Islet precursor cell (in vitro differentiated cells): ENCODE measurements at regions not wholly inside any gene's neighbourhood (a gene's known extent, or its start where the extent isn't known, plus 50 kb on each side); places are given as distances from the start of the nearest gene placed in this dataset.
A peak's percentile ranks its signal among the peaks of the same experiment; 100 is the strongest.

Source experiments
- DNase-seq: peaks from one replicate; pipeline ENCODE4 v3.0.0-alpha.2; 2018

GRCh38 chr5:117095346-117096332 lies 521.0 kb upstream of the SEMA6A start:
- peak; percentile 58 for DNase-seq

DNA sequence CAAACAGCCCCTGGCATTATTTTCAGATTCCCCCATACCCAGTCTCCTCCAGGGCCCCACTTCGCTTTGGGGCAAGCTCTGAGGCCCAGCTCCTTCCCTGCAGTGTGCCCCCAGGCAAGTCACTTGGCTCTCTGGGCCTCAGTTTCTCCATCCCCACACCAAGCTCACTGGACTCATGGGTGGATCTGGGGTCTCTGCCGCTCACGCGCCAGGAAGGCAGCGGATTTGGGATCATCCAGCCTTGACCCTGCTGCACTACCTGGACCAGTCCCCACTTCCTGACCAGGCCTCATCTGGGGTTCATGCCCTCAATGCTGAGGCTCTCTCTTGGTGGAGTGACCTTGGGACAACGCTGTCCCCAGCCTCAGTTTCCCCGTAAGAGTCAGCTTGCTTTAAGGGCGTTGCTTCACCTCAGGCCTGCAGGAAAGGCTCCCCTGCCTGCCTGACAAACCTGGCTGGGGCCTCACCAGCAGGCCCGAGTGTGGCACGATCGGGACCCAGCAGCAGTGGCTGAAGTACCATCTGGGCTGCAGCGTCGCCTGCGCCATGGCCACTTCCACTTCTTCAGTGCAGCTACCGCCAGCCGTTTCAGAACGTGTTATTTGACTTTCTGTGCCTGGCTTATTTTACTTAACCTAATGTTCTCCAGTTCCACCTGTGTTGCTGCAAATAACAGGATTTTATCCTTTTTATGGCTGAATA lies 519.6 kb upstream of the SEMA6A start:
- DNase-seq, result no peak

DNA sequence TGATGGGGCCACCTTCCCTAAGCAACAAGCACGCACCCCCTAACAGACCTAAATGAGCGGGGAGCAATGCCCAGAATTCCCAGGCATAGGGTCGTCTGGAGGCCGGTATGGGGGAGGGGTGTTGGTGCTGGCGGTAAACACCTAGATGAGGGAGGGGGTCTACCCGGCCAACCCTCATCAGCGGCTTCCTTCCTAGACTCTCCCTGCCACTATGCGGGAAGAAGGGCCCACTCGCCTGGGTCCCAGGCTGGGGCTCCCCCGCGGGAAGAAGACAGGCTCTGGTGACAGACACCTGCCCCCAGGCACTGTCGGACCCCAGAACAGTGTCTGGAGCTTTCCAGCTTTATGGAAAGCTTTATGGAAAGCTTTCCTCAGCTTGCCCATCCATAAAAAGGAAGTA lies 519.0 kb upstream of the SEMA6A start:
- no peak for DNase-seq

- DNase-seq, result no peak
Measured at GRCh38 chr5:117089001-117089400, 514.4 kb upstream of the SEMA6A start.

DNA sequence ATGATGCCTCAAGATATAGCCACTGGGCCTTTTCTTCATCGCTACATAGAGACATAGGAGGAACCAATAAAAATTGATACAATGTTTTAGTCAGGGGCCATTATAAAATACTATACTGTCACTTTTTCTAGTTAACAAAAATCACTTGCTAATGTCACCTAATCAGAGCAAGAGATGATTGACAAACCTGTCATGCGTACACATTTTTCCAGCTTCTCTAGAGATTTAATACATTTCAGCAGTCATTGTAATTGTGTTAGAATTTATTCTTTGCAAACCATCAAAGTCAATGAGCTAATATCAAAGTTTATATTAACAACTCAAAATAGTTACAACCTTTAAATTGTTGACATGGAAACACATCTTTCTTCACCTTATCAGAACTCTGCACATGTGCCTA lies 513.6 kb upstream of the SEMA6A start:
- DNase-seq, result no peak

DNA sequence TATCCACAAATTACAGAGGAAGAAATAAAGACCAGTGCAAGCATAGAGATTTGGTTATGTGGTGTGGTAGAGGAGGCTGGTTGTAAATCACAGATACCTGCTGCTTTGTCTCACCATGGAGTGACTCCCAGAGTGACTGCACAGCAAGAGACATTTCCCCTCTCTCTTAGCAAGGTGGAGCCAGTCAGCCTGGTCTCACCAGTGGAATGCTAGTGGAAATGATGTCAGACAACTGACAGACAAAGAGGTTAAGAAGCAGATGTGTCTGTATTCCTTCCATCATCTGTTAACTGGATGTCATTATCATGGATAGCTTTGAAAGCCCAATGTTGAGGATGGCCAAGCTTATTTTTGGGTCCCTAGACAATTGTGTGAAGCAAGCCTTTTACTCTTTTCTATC lies 509.4 kb upstream of the SEMA6A start:
- DNase-seq, result peak; percentile 88

DNA sequence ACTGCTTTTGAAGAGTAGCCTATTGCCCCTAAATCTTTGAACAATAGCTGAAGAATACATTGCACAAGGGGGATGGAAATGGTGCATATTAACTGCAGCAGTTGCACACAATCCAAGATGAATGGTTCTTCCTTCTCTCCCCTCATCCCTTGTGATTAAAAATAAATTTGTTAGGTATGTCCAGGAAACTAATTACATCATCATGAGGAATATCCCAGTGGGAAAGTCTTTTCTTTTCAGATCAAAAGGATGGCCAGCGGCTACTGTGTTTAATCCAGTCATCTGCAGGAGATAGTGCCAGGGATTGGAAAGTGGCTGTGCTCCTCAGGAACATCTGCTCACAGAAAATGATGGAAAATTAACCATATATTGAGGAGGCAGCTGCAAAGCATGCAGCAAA lies 508.4 kb upstream of the SEMA6A start:
- DNase-seq, result no peak

DNA sequence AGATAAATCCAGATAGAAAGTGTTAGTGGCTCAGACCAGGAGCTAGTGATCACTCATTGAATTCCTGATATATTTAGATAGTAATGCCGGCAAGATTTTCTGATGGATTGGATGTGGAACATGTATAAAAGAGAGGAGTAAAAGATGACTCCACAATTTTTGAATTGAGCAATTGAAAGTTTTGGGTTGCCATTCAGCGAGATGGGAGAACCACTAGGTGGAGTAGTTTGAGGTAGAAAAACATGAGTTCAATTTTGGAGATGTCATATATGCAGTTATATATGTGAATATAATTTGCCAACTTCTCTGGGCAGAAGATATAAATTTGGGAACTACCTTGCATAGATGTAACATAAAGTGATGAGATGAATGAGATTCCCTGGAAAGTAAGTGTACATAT lies 502.5 kb upstream of the SEMA6A start:
- DNase-seq, result no peak

DNA sequence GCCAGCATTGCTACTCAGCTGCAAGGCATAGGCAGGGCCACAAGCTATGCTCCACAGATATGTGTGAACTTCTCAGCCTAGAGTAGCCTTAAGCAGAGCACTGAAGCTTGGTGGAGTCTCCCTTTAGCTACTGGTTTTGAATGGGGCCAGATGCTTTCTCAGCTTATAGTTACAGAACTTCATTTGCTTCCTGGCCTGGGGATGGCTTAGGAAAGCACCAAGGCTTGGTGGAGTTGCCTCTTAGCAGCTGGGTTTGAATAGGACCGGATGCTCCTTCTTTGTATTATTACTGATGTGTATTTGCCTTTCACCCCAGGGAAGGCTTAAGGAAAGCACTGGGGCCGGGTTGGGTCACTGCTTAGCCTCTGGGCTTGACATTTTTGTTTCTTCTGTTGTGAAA lies 497.8 kb upstream of the SEMA6A start:
- DNase-seq, result no peak

- DNase-seq, result no peak
Measured at GRCh38 chr5:117065800-117066199, 491.2 kb upstream of the SEMA6A start.

- DNase-seq, result no peak
Measured at GRCh38 chr5:117065161-117065560, 490.5 kb upstream of the SEMA6A start.

- no peak for DNase-seq
Measured at GRCh38 chr5:117060099-117060498, 485.5 kb upstream of the SEMA6A start.

GRCh38 chr5:117058740-117059139 lies 484.1 kb upstream of the SEMA6A start:
- DNase-seq, result no peak

DNA sequence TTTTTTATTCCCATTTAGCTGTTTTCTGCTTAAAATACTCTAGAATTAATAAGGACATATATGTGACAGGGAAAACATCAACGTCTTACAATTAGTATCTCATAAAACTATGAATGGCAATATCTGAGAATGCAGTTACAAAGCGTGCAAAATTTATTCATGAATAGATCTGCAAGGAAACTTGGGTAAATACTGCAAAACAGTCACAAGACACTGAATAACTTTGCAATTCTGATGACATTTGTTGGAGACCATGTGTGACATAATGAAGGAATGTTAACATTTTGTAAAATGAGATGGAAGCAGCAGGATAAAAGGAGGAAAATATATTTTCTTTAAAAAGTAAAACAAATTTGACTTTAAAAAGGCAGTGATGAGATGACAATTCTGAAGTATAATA lies 480.9 kb upstream of the SEMA6A start:
- no peak for DNase-seq

GRCh38 chr5:117054911-117055310 lies 480.3 kb upstream of the SEMA6A start:
- no peak for DNase-seq

DNA sequence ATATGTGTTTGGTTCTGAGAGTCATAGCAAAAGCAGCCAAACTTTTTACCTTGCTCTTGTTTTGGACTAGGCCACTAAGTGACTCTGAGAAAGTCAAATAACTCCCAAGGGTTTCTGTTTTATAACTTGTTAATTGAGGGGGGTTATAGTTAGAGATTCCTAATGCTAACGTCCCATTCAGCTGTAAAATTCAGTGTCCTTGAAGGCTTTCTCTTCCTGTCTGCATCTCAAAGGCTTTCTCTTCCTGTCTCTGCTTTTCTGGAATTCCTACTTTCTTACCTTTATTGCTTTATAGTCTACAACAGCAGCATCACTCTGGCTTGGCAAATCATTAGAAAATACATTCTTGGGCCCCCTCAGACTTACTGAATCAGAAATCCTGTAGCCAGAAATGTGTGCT lies 479.5 kb upstream of the SEMA6A start:
- no peak for DNase-seq

DNA sequence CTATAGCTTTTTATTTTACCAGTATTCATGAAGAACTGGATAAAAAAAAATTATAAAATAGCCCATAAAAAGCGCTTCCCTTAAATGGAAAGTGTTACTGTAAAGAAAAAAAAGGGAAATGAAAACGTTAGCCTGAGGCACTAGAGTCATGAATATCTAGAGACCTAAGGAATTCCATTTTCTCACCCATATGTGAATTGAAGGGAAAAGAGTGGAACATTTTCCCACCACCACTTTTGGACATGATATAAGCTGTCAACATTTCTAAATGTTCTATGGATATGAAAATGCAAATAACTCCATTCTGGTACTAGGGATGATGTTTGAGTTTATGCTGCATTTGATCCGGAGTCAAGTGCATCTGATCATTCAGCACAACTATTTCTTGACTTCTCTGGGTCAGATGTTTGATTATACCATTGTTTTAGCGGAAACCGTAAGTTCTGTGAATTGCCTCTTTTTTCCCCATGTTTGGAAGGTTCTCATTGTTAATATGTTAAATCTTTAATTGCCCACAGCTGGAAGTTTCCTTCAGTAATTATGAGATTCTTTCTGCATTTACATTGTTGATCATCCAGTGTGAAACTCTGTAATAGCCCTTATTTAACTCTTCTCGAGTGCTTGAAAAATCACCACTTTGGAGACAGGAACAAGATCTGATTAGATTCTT lies 467.4 kb upstream of the SEMA6A start:
- DNase-seq, result no peak

GRCh38 chr5:117039035-117039434 lies 464.4 kb upstream of the SEMA6A start:
- no peak for DNase-seq

- DNase-seq, result no peak
Measured at GRCh38 chr5:117027384-117027783, 452.8 kb upstream of the SEMA6A start.

- DNase-seq, result no peak
Measured at GRCh38 chr5:117020999-117021398, 446.4 kb upstream of the SEMA6A start.

DNA sequence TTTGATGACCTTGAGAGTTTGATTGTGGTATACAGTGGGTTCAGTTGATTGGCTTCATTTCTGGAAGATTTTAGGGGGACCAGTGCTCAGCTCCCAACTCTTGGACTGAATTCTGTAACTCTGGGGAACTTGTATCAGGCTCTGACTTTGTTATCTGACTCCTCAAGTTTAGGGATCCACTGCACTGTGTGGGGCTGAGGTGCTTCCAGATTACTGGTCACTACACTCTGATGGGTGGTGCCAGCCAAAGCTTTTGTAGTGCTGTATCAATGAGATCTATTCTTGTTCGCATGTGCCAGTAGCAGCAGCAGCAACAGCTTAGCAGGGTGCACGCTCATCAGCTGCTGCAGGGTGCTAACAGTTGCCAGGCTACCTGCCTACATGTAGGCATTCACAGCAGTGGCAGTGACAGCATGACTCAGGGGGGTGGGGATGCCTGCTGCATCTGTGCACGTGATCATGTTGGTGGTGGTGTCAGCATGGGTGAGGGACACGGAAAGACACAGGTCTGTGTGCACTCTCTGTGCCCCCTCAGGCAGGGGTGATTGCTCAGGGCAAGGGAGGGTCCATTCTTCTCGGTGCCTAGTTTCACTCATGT lies 438.8 kb upstream of the SEMA6A start:
- no peak for DNase-seq

GRCh38 chr5:117010574-117010973 lies 436.0 kb upstream of the SEMA6A start:
- no peak for DNase-seq

- no peak for DNase-seq
Measured at GRCh38 chr5:116998024-116998423, 423.4 kb upstream of the SEMA6A start.
